HEK293 (cell line): ENCODE measurements at regions not wholly inside any gene's neighbourhood (a gene's known extent, or its start where the extent isn't known, plus 50 kb on each side); places are given as distances from the start of the nearest gene placed in this dataset.

ENCODE experiments used
- CTCF ChIA-PET: fragments of 350-600 bp; formaldehyde crosslinking; extraction: SDS; loops from one replicate; lab custom pipeline; 2021; ENCODE audit warnings: antibody characterized with exemption; lab: Yijun Ruan, JAX
- POLR2A ChIA-PET: fragments of 300-600 bp; formaldehyde crosslinking; extraction: SDS; loops from one replicate; lab custom pipeline; 2020; ENCODE audit warnings: antibody characterized with exemption, inconsistent platforms; lab: Yijun Ruan, JAX
- H3K27ac ChIP-seq: fragments of 200-500 bp; sonication (Bioruptor generic); 2 replicates; pipeline ENCODE4 v1.5.1; 2014; ENCODE audit warnings: low read depth, low read length, control low read depth, inconsistent platforms; ENCODE audit errors: extremely low read depth
- H3K36me3 ChIP-seq, 2 experiments: fragments of 200-500 bp in 1 of 2; sonication (Bioruptor generic) in 1 of 2; 1 replicate in 1 of 2; 2 replicates in 1 of 2; pipeline ENCODE4 v1.5.1; 2014 to 2017; ENCODE audit warnings: inconsistent platforms in 2 of 2, low read length in 2 of 2; ENCODE audit not compliant: control insufficient read depth in 2 of 2, insufficient read depth in 1 of 2
- H3K4me1 ChIP-seq: fragments of 200-500 bp; sonication (Bioruptor generic); 2 replicates; pipeline ENCODE4 v1.5.1; 2014; ENCODE audit warnings: mild to moderate bottlenecking, low read length, inconsistent platforms; ENCODE audit not compliant: control insufficient read depth, insufficient read depth
- H3K4me3 ChIP-seq: 2 replicates; pipeline ENCODE4 v1.5.1; 2011; ENCODE audit warnings: low read depth, mild to moderate bottlenecking, control low read depth, low read length, moderate library complexity
- H3K9me3 ChIP-seq: fragments of 200-500 bp; sonication (Bioruptor generic); 2 replicates; pipeline ENCODE4 v1.5.1; 2014; ENCODE audit warnings: low read depth, low read length, inconsistent platforms; ENCODE audit not compliant: control insufficient read depth, insufficient read depth
- BCL11B ChIP-seq: fragments of 450-650 bp; formaldehyde crosslinking; IDR thresholded peaks from 2 replicates; pipeline ENCODE4 v1.5.1; 2016; ENCODE audit warnings: low read depth, missing biosample characterization, missing genetic modification characterization
- GLIS2 ChIP-seq: fragments of 450-650 bp; formaldehyde crosslinking; IDR thresholded peaks from 2 replicates; pipeline ENCODE4 v1.5.1; 2016; ENCODE audit warnings: missing biosample characterization, missing genetic modification characterization
- SALL2 ChIP-seq: fragments of 450-650 bp; formaldehyde crosslinking; IDR thresholded peaks from 2 replicates; pipeline ENCODE4 v1.5.0; 2017; ENCODE audit warnings: missing biosample characterization, mild to moderate bottlenecking, missing genetic modification characterization, borderline replicate concordance
- SETDB1 ChIP-seq: IDR thresholded peaks from one replicate; pipeline ENCODE4 v1.6.1; 2017; ENCODE audit warnings: mild to moderate bottlenecking, low read length, moderate library complexity, mixed read lengths; ENCODE audit not compliant: insufficient read length
- YY1 ChIP-seq: fragments of 450-650 bp; formaldehyde crosslinking; IDR thresholded peaks from 2 replicates; pipeline ENCODE4 v1.5.1; 2018; ENCODE audit warnings: missing biosample characterization, missing genetic modification characterization
- ZBTB20 ChIP-seq: fragments of 450-650 bp; formaldehyde crosslinking; IDR thresholded peaks from 2 replicates; pipeline ENCODE4 v1.5.1; 2016; ENCODE audit warnings: missing biosample characterization, missing genetic modification characterization
- ZBTB21 ChIP-seq: fragments of 450-650 bp; formaldehyde crosslinking; IDR thresholded peaks from 2 replicates; pipeline ENCODE4 v1.5.1; 2017; ENCODE audit warnings: missing biosample characterization, missing genetic modification characterization
- ZBTB7A ChIP-seq: fragments of 450-650 bp; formaldehyde crosslinking; IDR thresholded peaks from 2 replicates; pipeline ENCODE4 v1.5.1; 2016; ENCODE audit warnings: low read depth, missing biosample characterization, missing genetic modification characterization
- ZFHX2 ChIP-seq: fragments of 450-650 bp; formaldehyde crosslinking; conservative IDR thresholded peaks from 2 replicates; pipeline ENCODE4 v1.5.1; 2016; ENCODE audit warnings: missing biosample characterization, missing genetic modification characterization
- ZNF16 ChIP-seq: fragments of 450-650 bp; formaldehyde crosslinking; IDR thresholded peaks from 2 replicates; pipeline ENCODE4 v1.5.1; 2016; ENCODE audit warnings: low read depth, missing biosample characterization, missing genetic modification characterization
- ZNF239 ChIP-seq: fragments of 450-650 bp; formaldehyde crosslinking; IDR thresholded peaks from 2 replicates; pipeline ENCODE4 v1.5.1; 2016; ENCODE audit warnings: missing biosample characterization, missing genetic modification characterization
- ZNF292 ChIP-seq: fragments of 450-650 bp; formaldehyde crosslinking; IDR thresholded peaks from 2 replicates; pipeline ENCODE4 v1.5.1; 2016; ENCODE audit warnings: low read depth, missing biosample characterization, missing genetic modification characterization, borderline replicate concordance
- ZNF302 ChIP-seq: fragments of 450-650 bp; formaldehyde crosslinking; IDR thresholded peaks from 2 replicates; pipeline ENCODE4 v1.5.1; 2016; ENCODE audit warnings: missing biosample characterization, missing genetic modification characterization, low read depth
- ZNF341 ChIP-seq: fragments of 450-650 bp; formaldehyde crosslinking; IDR thresholded peaks from 2 replicates; pipeline ENCODE4; 2016; ENCODE audit warnings: low read depth, missing biosample characterization, missing genetic modification characterization
- ZNF394 ChIP-seq: fragments of 450-650 bp; formaldehyde crosslinking; IDR thresholded peaks from 2 replicates; pipeline ENCODE4 v1.5.1; 2016; ENCODE audit warnings: missing biosample characterization, missing genetic modification characterization, mild to moderate bottlenecking, moderate library complexity, borderline replicate concordance
- ZNF398 ChIP-seq: fragments of 450-650 bp; formaldehyde crosslinking; IDR thresholded peaks from 2 replicates; pipeline ENCODE4 v1.5.1; 2017; ENCODE audit warnings: missing biosample characterization, missing genetic modification characterization
- ZNF404 ChIP-seq: fragments of 450-650 bp; formaldehyde crosslinking; IDR thresholded peaks from 2 replicates; pipeline ENCODE4 v1.5.1; 2017; ENCODE audit warnings: missing biosample characterization, missing genetic modification characterization
- ZNF530 ChIP-seq: fragments of 450-650 bp; formaldehyde crosslinking; IDR thresholded peaks from 2 replicates; pipeline ENCODE4 v1.5.1; 2016; ENCODE audit warnings: low read depth, missing biosample characterization, missing genetic modification characterization
- ZNF561 ChIP-seq: fragments of 450-650 bp; IDR thresholded peaks from 2 replicates; pipeline ENCODE4 v1.5.1; 2018; ENCODE audit warnings: missing biosample characterization, missing genetic modification characterization, borderline replicate concordance
- ZNF596 ChIP-seq: fragments of 450-650 bp; IDR thresholded peaks from 2 replicates; pipeline ENCODE4 v1.5.0; 2018; ENCODE audit warnings: missing biosample characterization, mild to moderate bottlenecking, missing genetic modification characterization, moderate library complexity
- ZNF610 ChIP-seq: fragments of 450-650 bp; formaldehyde crosslinking; IDR thresholded peaks from 2 replicates; pipeline ENCODE4 v1.5.1; 2016; ENCODE audit warnings: missing biosample characterization, missing genetic modification characterization, borderline replicate concordance
- ZNF843 ChIP-seq: fragments of 450-650 bp; formaldehyde crosslinking; IDR thresholded peaks from 2 replicates; pipeline ENCODE4 v1.5.1; 2016; ENCODE audit warnings: missing biosample characterization, missing genetic modification characterization
- ZSCAN16 ChIP-seq: fragments of 450-650 bp; formaldehyde crosslinking; IDR thresholded peaks from 2 replicates; pipeline ENCODE4 v1.5.1; 2016; ENCODE audit warnings: missing biosample characterization, missing genetic modification characterization
- TF ChIP-seq, protein P1 (sequence below): fragments of 450-650 bp; formaldehyde crosslinking; IDR thresholded peaks from 2 replicates; pipeline ENCODE4 v1.5.1; 2016; ENCODE audit warnings: missing biosample characterization, missing genetic modification characterization
- TF ChIP-seq, protein P2 (sequence below): fragments of 450-650 bp; formaldehyde crosslinking; IDR thresholded peaks from 2 replicates; pipeline ENCODE4 v1.5.1; 2016; ENCODE audit warnings: missing biosample characterization, missing genetic modification characterization

DNA sequence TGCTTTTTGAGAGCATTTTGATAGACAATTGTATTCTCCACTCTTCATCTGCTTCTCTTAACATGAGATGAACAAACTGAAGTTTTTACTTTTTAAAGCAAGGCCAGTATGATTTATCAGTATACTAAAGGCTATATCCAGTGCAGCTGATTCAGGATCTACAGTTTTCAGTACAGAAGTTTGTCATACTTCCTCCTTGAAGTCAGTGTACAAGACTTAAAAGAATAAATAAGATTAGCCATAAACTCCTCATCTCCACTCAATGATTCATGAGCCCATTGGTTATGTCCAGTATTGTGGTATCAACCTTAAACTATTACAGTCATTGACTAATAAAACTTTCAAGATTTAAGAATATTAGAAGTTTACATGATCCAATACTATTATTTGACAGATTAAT lies 374.8 kb upstream of the EPHA7 start:
- H3K9me3 ChIP-seq = no peaks in the 10 kb centered on the region
- H3K36me3 ChIP-seq = no peaks in the 10 kb centered on the region
- no peak for TF ChIP-seq ZNF16
- TF ChIP-seq ZNF561 (tag by site-specific recombination) = no peak
- TF ChIP-seq YY1 (tag by site-specific recombination) = no peak
- TF ChIP-seq ZNF302 (tag by site-specific recombination) = no peak
- TF ChIP-seq ZNF394 (tag by site-specific recombination) = no peak
- no peak for TF ChIP-seq SALL2 (tag by site-specific recombination)
- no peak for TF ChIP-seq ZNF843 (tag by site-specific recombination)
- no peak overlapping the region for H3K4me3 ChIP-seq
- POLR2A ChIA-PET = no interaction called here
- no peak overlapping the region for H3K27ac ChIP-seq
- H3K4me1 ChIP-seq = no peaks in the 10 kb centered on the region
- CTCF ChIA-PET = no interaction called here

DNA sequence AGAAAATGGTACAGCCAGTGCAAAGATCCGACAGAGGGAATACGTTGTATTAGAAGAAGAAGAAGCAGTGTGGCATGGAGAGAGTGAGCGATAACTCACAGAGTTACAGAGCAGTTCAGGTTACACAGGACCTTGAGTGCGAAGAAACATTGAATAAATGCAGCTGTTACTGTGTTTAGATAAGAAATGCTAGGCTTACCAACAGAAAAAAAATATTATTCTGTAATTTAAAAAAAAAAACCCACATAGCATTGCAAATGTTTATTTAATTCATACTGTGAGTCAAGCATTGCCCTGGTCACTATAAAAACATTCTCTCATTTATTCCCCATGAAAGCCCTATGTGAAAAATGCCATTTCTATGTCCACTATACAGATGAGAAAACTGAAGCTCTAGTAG lies 373.4 kb upstream of the EPHA7 start:
- POLR2A ChIA-PET = interaction anchor here (0.5 kb wide), 1 partner anchor 614 kb away, joined by 3 read pairs; no protein-coding TSS in a partner anchor
- TF ChIP-seq, protein P1, sequence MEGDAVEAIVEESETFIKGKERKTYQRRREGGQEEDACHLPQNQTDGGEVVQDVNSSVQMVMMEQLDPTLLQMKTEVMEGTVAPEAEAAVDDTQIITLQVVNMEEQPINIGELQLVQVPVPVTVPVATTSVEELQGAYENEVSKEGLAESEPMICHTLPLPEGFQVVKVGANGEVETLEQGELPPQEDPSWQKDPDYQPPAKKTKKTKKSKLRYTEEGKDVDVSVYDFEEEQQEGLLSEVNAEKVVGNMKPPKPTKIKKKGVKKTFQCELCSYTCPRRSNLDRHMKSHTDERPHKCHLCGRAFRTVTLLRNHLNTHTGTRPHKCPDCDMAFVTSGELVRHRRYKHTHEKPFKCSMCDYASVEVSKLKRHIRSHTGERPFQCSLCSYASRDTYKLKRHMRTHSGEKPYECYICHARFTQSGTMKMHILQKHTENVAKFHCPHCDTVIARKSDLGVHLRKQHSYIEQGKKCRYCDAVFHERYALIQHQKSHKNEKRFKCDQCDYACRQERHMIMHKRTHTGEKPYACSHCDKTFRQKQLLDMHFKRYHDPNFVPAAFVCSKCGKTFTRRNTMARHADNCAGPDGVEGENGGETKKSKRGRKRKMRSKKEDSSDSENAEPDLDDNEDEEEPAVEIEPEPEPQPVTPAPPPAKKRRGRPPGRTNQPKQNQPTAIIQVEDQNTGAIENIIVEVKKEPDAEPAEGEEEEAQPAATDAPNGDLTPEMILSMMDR = no peak
- no peak for TF ChIP-seq ZNF398 (tag by site-specific recombination)
- TF ChIP-seq ZNF292 (tag by site-specific recombination) = no peak
- no peak for TF ChIP-seq ZNF239 (tag by site-specific recombination)
- TF ChIP-seq ZNF843 (tag by site-specific recombination) = no peak
- TF ChIP-seq ZNF596 (tag by site-specific recombination) = no peak
- TF ChIP-seq ZBTB21 (tag by site-specific recombination) = no peak
- TF ChIP-seq ZFHX2 (tag by site-specific recombination) = no peak
- no peak for TF ChIP-seq BCL11B (tag by site-specific recombination)
- no peak for TF ChIP-seq GLIS2
- no peak for TF ChIP-seq ZNF610
- TF ChIP-seq ZNF341 (tag by site-specific recombination) = no peak
- TF ChIP-seq ZNF404 = no peak
- TF ChIP-seq ZBTB20 (tag by site-specific recombination) = no peak
- TF ChIP-seq SETDB1 = no peak
- no peak for TF ChIP-seq ZSCAN16 (tag by site-specific recombination)
- TF ChIP-seq ZBTB7A (tag by site-specific recombination) = no peak
- no peak for TF ChIP-seq ZNF530 (tag by site-specific recombination)
- TF ChIP-seq, protein P2, sequence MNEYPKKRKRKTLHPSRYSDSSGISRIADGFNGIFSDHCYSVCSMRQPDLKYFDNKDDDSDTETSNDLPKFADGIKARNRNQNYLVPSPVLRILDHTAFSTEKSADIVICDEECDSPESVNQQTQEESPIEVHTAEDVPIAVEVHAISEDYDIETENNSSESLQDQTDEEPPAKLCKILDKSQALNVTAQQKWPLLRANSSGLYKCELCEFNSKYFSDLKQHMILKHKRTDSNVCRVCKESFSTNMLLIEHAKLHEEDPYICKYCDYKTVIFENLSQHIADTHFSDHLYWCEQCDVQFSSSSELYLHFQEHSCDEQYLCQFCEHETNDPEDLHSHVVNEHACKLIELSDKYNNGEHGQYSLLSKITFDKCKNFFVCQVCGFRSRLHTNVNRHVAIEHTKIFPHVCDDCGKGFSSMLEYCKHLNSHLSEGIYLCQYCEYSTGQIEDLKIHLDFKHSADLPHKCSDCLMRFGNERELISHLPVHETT (tag by site-specific recombination) = no peak
- CTCF ChIA-PET = interaction anchor here (1.3 kb wide), 1 partner anchor 71 kb away, joined by 3 read pairs; no protein-coding TSS in a partner anchor
- no peak overlapping the region for H3K4me3 ChIP-seq
- H3K9me3 ChIP-seq = no peaks in the 10 kb centered on the region
- H3K27ac ChIP-seq = no peak overlapping the region
- no peaks in the 10 kb centered on the region for H3K36me3 ChIP-seq
- no peaks in the 10 kb centered on the region for H3K4me1 ChIP-seq
